GM21515 (cell line): ENCODE measurements at regions not wholly inside any gene's neighbourhood (a gene's known extent, or its start where the extent isn't known, plus 50 kb on each side); places are given as distances from the start of the nearest gene placed in this dataset.

ENCODE experiments used
- ATAC-seq: cut with Tn5 transposase; IDR thresholded peaks from one replicate; pipeline ENCODE4 v1.9.1; 2021; ENCODE audit not compliant: unreplicated experiment

DNA sequence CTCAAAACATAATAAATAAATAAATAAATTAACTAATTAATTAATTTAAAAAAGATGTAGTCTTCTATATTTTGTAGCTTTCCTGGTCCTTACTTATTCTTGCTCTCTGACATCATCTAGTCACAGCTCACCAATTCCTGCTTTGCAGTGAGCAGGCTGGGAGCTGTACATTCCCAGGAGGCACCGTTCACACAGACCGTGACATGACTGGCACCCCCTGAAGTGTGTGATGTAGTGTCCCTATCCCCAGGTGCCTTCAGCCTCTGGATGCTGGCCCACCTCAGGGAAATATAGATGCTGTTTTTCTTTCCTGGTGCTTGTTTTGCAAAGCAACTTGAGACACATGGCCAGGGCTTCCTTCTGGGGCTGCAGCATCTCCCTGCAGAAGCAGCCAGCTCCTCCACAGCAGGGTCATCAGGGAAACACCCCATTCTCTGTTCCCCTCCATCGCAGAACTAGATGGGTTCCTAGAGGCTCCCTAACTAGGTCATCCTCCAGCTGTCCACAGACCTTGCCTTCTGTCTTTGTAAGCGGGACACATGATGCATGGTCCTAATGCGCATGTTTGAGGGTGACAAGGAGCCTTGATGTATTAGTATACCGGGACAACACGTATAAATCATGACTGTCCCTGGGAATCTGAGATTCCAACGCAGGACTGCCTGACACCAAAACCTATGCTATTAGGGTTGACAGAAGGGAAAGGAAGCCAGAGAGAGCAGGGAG, 76.4 kb downstream of the RHOB start:
- no peak for ATAC-seq

DNA sequence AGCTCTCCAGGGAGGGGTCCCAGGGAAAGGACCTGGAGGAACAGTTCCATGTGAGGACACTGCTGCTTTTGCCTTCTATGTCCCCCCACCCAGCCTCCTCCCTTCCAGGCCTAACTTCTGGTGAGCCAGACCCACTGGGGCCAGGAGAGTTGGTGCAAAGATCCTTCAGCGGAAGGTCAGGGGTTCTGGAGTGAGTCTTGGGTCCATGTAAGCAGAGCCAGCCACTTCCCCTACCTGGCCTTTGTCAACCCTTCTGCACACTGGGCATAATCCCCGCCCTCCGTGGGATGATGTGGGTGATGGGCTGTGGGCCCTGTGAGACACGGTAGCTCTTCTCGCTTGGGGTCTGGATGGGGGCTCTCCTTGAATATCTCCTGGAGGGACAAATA, 76.9 kb downstream of the RHOB start:
- ATAC-seq, result no peak

DNA sequence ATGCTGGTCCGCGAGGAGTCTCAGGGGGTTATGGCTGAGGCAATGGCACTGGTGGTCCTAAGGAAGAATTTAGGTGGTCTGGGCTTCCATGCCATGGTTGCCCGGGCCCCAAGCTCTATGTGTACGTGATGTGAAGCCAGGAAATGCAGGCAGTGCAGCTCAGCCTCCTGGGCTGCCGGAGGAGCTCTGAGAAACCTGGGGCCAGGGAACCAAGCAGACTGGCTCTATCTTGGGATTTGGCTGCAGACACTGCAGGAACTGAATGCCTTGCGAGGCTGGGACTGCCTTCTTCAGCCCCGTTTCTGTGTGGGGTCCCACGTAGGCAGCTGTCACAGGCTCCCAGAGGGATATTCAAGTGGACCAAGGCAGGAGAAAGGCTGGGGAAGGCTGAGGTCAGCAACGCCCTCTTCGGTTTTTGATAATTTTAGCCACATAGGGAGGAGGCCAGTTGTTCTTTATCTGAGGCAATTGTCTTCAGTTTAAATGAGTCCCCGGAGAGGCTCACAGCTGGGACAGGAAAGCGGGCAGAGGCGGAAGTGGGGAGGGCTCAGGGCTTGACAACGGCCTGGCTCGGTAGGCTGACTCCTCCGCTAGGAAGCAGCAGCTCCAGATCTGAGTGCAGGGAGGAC, 77.7 kb downstream of the RHOB start:
- ATAC-seq, result peak; percentile 87

DNA sequence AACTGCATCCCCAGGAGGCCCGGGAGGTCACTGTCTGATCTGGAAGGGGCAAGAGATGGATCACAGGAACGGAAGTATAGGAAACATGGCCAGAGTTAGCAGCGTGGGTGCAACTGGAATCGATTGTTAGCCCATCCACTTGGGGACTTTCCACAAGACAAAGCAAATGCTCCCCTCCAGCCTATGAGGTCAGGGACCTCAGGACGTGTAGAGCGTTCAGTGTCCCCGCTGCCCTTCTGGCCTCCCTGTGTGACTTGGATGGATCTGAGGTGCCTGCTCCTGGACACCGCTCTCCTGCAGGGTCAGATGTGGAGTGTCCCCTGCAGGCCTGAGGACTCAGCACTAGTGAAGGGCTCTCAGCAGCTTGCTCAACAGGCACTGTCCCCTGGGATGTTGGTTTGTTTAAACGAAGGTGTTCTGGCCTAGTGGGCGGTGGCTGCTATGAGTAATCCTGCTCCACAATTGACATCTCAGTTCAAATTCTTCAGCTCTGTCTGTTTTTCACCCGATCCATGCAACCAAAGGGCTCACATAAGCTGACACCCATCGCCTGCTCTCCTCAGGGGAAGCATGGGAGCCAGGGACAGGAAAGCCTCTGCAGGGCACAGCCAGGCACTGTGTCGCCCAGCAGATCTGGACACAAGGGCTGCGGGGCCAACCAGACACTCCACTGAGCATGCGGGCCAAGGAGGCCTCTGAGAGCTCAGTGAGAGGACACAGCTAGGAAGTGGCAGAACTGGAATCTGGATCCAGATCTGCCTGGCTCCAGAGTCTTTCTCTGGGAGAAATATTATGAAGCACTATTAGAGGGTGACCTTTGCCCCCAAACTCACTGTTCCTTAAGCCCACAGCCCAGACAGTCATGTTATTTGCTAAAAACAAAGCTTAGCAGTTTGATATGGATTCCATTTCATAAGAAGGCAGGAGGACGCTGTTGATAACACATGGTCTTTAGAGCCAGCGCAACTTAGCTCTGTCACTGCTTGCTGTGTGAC, 78.5 kb downstream of the RHOB start:
- ATAC-seq, result peak; percentile 85

DNA sequence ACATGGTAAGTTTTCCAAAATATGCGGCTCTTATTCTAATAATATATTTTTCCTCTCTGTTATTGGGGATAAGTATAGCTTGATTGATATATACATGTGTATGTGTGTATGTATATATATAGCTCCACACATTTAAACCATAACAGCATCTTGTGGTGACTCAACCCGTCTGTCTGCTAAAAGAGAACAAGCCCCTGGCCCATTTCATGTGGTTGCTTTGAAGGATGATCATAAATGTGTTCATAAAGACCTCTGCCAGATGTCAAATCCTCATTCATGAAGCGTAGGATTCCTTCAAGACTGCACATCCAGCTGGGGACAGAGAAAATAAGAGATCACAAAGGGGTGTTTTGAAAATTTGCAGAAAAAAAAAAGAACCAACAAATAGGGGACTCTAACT, 79.3 kb downstream of the RHOB start:
- ATAC-seq, result no peak

DNA sequence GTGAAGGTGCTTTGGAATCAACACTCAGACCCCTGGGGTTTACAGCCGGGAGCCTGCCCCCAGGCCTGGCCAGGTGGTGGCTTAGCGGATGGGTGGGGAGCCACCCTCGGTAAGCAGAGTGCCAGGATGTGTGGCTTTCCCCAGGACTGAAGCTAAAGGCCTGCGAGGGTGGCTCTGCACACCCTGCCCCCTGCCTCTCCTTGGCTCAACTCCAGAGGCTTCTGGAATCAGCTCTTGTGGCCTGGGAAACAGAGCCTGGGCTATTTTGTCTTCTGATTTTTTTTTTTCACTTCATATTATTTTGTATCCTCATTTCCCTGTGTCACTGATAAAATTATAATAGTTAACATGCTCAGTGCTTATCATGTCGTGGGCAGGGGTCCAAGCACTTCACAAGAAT, 79.8 kb downstream of the RHOB start:
- ATAC-seq, result no peak

DNA sequence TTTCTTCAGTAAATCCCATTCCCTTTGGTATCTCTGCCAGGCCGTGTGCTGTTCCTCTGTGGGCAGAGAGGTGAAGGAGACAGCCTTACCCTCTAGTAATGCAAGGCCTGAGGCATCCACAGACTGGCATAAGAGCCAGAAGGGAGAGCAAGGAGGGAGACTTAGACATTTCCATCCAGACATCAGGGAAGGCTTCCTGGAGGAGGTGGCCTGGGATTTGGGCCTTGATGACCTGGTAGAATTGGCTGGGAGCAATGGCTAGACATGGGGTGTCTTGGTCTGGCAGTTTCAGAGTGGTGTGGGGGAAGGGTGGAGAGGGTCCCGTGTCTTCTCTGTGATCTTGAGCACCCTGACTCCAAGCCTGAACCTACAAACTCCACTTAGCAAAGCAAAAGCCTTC, 81.8 kb downstream of the RHOB start:
- ATAC-seq, result no peak

DNA sequence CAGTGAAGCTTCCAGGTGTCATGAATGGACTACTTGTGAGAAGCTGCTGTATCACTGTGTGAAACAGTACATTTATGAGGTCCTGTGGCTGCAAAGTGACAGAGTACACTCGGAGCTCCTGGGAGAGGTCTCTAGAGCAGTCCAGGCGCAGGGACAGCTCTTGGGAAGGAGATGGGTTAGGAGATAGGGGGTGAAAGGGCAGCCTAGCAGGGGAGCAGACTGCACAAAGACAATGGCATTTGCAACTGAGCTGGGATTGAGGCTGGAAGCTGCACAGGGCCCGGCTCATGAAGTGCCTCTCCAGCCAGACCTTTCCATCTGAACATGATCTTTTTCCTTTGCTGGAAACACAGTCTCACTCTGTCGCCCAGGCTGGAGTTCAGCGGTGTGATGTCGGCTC, 83.6 kb downstream of the RHOB start:
- no peak for ATAC-seq

DNA sequence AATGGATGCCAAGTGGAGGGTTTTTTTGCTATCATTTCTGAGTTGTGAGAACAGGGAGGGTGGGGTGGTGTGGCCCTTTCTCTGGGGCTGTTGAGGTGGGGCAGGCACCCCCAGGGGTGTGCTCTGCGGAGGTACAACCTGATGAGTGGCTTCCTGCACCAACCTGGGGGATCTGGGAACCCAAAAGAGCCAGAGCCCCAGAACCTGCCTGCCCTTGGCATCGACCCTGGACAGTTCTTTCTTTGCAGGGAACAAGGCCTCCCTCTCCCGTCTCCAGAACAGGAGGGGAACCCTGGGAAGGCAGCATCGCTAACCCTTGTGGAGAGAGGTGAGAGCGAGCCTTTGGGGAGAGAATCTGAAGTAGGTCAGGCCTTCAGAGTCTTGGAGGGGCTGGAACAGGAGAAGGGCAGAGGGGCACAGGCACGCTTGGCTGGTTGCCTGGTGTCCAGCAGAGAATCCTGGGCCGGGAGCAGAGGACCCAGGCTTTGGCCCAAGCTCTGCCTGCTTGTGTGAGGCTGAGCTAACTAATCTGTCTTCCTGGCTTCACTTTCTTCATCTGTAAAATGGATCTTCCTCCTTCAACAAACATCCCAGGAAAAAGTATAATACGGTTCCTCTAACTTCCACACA, 84.9 kb downstream of the RHOB start:
- no peak for ATAC-seq

DNA sequence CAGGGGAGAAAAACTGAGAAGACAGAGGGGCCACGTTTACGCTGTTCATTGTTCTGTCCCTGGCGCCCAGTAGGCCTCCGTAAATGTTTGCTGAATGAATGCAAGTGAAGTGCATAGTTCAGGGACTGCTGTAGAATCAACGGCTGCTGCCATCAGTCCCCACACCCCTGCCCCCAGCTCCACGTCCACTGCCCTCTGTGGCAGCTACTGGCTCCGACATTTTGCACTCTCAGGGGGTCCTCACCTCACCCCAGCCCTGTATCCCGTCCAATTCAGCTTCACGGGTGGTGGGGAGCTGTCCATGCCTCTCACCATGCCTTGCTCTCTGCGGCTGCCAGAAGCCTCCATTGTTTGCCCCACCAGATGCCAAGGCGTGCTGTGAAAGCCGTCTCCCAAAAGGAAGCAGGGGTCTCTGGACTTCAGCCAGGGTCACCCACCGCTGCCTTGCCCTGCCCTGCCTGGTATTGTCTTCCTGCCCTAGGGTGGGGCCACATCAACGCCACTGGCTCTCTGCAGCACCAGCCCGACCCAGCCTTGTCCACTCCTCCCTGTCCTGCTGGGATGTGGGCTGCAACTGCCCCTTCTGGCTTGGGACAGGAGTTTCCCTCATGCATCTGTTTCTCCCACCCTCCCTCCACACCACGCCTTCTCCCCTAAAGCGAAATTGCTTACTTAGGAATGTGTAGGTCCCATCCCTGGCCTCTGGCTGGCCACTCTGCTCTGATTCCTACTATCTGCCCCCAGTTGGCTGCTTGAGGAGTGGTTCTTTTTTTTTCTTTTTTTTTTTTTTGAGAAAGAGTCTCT, 86.0 kb downstream of the RHOB start:
- ATAC-seq, result no peak

DNA sequence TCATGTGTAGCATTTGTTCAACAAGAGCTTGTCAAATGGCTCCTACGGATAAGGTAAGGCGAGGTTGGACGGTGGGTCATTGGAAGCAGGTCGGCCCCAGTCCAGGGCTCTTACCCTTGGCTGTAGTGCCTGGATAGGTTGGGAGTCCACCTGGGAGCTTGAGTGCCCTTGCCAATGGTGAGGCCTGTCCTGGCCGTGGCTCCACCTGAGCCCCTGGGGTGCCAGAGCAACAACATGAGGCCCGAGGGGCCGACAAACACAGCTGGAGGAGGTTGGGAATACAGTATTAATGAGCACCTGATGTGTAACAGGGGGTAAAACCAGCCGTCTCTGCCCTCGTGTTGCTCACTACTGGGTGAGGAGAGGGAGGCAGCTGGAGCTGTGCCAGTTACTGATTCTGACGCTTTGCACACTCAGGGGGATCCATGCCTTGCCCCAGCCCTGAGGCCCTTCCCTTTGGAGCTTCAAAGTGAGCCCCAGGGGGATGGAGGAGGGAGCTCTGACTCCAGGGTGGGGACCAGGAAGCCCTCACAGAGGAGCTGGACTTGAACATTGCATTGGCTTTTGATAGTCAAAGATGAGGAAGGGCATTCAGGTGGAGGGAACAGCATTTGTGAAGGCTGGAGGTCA, 87.2 kb downstream of the RHOB start:
- ATAC-seq, result no peak

DNA sequence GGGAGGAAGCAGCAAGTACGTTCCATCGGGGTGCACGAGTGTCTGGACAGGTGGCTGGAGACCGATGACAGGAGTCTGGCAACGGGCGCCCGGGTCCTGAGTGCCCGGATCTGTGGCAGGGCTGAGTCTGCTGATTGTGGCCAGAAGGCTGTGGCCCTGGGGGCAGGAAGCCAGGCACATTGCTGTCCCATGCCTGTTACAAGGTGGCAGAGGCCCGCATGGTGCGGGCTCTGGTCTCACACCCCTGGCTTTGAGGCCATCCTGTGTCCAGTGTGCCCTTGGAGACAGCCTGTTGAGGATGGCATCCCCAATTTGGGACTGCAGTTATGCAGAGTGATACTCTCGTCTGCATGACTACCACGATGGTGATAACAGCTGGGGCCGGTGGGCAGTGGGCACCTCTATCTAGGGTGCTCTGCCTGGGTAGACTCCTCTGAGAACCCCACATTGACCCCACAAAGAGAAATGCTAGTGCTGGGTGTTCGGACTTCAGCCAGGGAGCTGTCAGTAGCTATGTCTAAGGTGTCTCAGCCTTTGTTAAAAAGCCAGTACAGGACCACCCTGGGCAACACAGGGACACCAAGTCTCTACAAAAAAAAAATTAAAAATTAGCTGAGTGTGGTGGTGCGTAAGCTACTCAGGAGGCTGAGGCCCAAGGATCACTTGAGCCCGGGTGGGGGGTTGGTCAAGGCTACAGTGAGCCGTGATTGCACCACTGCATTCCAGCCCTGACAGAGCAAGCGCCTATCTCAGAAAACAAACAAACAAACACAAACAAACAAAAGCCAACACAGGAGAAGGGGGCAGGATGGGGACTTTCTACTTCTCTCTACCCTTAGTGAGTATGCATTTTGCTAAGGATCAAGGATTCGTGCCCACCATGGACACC, 88.3 kb downstream of the RHOB start:
- ATAC-seq, result no peak

DNA sequence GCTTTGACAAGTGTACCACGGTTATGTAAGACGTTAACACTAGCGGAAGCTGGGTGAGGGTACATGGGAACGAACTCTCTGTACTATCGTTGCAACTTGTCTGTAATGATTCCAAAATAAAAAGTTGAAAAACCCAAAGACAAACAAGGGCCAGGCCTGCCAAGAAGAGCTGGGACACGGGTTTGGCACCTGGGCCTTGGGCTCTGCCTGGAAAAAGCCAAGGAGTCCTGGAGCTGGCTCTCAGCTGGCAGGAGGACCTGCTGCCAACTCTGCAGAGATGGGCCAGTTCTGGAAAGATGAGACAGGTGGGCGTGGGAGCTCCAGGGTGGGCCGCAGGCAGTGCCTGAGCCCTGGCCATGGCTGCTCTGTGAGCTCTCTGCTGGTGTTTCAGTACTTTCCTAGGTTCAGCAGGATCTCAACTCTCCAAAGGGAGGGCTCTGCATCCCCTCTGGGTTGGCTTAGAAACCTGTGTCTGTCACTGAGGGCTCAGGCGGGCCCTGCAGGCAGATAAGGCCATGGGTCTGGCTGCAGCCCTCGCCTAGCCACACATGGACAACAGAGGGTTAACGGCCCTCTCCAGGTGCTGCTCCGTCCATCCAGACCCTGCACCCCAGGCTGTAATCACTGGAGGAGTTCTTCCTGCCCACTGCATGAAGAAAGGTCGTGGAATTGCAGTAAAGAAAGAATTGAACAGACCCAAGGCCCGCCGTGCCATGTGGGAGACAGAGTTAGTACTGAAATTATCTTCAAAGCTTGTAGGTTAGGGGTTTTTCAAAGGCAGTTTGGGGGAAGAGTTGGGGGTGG, 89.9 kb downstream of the RHOB start:
- no peak for ATAC-seq

DNA sequence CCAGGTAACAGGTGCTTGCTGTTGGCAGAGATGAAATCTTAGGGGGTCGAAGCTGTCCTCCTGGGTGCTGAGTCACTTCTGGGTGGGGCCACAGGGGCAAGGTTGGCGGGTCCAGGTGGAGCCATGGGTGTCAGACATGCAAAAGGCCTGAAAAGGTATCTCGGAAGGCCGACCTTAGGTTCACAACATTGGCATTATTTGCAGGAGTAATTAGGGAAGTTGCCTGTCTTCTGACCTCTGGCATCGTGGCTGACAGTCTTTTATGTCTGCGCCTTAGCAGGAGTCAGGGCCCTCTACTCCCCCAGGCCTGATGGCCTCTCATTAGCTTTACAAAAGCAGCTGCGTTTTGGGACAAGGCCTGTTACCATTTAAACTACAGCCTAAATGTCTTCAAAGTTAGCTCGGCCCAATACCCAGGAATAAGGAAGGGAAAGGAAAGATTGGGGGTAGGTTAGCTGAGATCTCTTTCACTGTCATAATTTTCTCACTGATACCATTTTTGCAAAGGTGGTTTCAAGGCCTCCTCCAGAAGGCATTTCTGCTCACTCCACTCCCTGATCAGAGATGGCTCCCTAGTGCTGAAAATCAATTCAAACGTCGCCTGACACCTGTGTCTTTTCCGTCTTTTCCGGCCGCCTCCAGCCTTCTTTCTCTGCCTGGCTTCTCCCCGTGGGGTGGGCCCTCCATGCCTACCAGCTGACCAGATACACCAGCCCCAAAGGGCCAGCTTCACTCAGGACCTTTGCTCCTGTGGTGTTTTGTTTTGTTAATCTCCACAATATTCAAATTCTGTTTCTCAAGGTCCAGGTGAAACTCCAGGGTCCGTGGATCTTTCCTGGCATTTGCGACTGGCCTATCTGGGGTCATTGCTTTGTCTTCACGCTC, 90.8 kb downstream of the RHOB start:
- no peak for ATAC-seq

DNA sequence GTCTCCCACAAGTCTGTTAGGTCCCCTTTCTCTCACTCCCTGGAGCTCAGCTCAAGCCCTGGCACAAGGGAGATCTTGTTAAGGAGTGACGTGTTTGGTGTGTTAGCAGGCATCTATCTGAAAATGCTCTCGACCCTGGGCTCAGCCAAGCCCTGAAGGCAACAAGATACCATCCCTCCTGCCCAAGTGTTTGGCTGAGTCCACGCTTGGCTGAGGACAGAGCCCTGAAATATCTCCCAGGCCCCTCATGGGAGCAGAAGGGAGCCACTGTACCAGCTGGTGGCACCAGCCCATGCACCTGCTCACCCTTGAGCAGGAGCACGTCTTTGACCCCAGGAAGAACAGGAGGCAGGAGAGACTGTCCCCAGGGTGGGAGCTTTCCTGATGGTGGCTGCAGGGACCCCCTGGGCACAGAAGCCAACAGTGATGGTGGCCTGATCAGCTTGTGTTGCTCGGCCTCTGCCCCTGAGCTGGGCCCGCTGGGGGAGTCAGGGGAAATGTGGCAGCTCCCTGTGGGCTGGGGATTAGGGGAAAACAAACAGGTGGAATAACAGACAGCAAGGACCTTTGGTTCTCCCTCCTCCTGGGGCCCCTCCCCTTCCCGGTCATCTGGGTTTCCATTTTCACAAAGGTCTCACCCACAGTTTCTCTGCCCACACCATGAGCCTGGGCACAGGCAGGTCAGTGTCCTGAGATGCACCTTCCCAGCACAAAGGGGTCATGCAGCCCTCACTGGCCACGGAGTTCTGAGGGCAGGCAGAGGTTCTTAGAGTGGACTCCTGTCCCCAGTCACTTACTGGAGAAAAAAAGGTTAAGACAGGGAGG, 91.6 kb downstream of the RHOB start:
- ATAC-seq, result no peak

DNA sequence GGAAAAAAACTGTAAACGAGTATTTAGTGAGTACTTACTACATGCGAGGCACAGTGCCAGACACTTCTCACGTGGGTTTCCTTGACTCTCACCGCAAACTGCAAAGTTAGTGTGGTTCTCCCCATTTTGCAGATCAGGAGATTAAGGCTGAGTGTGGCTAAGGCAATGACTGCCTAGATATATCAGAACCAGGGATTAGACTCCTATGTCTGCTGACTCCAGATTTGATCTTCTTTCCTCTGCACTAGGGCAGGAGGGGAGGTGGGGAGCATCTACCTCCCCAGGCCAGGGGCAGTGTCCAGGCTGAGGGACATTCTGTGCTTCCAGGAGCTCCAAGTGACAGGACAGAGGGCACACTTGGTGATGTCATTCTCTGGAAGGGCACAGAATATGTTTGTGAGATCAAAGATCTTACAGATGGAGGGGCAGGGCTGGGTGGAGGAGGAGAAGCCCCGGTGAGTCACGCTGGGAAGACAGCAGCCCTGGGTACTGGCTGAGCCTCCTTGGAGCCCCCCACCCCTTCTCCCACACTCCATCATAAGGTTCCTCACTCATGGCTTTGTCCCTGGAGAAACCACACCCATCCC, 92.4 kb downstream of the RHOB start:
- no peak for ATAC-seq
